ENCODE measurements at regions not wholly inside any gene's neighbourhood (a gene's known extent, or its start where the extent isn't known, plus 50 kb on each side); places are given as distances from the start of the nearest gene placed in this dataset.

DNA sequence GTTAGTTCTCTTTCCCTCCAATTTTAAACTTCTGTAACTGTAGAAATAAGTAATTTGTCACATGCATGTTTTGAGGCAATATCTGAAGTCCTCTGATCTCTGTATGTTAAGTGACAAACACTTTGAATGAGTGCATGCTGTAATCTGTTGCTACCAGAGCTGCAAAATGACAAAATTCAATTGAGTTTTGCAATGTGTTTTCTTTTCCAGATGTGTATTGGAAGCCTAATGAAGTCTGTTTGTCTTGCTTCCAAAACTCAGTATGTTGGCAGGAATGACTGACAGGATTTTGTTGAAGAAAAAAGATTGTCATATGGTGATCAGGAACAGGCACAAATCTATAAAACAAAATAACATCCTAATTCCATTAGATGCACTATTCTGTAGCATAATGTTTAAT, 561.6 kb upstream of the CDH8 start:
- TF ChIP-seq CTCF (IDR thresholded peaks at IDR 0.05) (no peak), POLR2A (IDR thresholded peaks at IDR 0.05) (no peak)

All from vagina (tissue), 2 donors.